SU-DHL-6 (cell line): ENCODE measurements at regions not wholly inside any gene's neighbourhood (a gene's known extent, or its start where the extent isn't known, plus 50 kb on each side); places are given as distances from the start of the nearest gene placed in this dataset.

Source experiments
- CTCF ChIP-seq: fragments of 200-600 bp; sonication (generic); IDR thresholded peaks from one replicate; pipeline ENCODE4 v1.5.1; 2017; ENCODE audit warnings: antibody characterized with exemption, mild to moderate bottlenecking, low read length, moderate library complexity; ENCODE audit not compliant: insufficient read depth, poor library complexity, severe bottlenecking
- EZH2phosphoT487 ChIP-seq: fragments of 200-600 bp; sonication (generic), shearing (Covaris generic); conservative IDR thresholded peaks from 2 replicates; pipeline ENCODE4 v1.6.1; 2018; ENCODE audit warnings: mild to moderate bottlenecking, antibody characterized with exemption, low read length, moderate library complexity, mixed read lengths

- TF ChIP-seq CTCF (no peak), EZH2phosphoT487 (no peak)
Measured at GRCh38 chr13:22126433-22127021, 455.7 kb downstream of the FGF9 start.
